ENCODE measurements at regions not wholly inside any gene's neighbourhood (a gene's known extent, or its start where the extent isn't known, plus 50 kb on each side); places are given as distances from the start of the nearest gene placed in this dataset.
"Not testable (repeated sequence)": the region's sequence is repeated elsewhere in the genome, so short reads cannot be mapped to it uniquely, and the experiment has no call there.

DNA sequence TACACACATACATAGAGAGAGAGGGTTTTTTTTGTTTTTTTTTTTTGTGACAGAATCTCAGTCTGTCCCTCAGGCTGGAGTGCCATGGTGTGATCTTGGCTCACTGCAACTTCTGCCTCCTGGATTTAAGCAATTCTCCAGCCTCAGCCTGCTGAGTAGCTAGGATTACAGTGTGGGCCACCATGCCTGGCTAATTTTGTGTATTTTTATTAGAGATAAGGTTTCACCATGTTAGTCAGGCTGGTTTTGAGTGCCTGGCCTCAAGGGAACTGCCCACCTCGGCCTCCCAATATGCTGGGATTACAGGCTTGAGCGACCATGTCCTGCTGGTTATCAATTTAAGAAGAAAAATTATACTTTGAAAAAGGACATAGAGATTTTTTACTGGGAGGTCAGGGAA lies 710.6 kb downstream of the SLC6A15 start:
- CTCF ChIA-PET = no interaction called here
- Mint-ChIP-seq H3K4me3 (no peak overlapping the region), H3K4me1 (no peaks in the 10 kb centered on the region), H3K27me3 (no peaks in the 10 kb centered on the region), H3K27ac (no peak overlapping the region), H3K9me3 (peaks cover 4% of the 10 kb centered on the region), H3K36me3 (ENCODE audit: low read depth) (no peaks in the 10 kb centered on the region)
- DNase-seq = no peak
- POLR2A ChIA-PET = no interaction called here

DNA sequence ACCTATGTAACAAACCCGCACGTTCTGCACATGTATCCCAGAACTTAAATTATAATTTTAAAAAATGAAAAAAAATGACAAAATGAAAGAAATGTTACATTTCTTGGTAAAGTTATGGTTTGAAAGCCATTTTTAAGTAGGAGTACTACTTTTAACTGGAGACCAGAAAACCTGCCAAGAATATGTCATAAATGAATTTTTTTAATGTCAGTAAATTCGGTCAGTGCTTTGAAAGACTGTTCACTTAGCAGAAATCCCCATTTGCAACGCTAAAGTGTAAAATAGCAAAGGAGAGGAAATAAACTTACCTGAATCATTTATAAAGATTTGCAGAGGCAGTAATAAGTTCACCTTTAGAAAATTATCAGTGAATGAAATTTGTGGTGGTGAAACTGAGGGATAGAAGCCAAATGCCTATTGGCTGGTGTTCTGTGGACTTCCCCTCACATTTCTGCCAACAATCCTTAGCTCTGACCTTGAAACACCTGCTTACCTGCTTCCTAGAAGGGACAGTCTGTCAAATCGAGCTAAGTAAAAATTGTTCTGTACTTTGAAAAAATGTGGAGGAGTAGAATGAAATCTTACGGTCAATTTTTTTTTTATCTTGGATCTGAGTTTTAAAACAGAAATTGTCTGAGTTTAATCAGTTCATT lies 714.2 kb downstream of the SLC6A15 start:
- no peaks in the 10 kb centered on the region for H3K36me3 Mint-ChIP-seq (ENCODE audit: low read depth)
- ChIA-PET CTCF (no interaction called here), POLR2A (no interaction called here)
- H3K4me1 Mint-ChIP-seq = no peaks in the 10 kb centered on the region
- H3K4me3 Mint-ChIP-seq = no peak overlapping the region
- no peak for DNase-seq
- H3K9me3 Mint-ChIP-seq = peaks cover 11% of the 10 kb centered on the region
- no peak overlapping the region for H3K27ac Mint-ChIP-seq
- H3K27me3 Mint-ChIP-seq = no peaks in the 10 kb centered on the region

DNA sequence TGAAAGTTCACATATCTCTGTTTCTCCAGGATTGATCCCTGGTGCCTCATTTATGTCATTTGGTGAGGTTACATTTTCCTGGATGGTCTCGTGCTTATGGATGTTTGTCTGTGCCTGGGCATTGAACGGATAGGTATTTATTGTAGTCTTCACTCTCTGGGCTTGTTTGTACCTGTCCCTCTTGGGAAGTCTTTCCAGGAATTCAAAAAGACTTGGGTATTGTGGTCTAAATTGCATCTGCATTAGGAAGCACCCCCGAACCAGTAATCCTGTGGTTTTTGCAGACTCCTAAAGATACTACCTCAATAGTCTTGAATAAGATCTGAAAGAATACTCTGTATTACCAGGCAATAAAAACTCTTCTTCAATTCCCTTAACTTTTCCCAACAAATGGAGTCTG lies 720.8 kb downstream of the SLC6A15 start:
- peaks cover 12% of the 10 kb centered on the region for H3K9me3 Mint-ChIP-seq

GRCh38 chr12:84186433-84186832 lies 726.2 kb downstream of the SLC6A15 start:
- no peak for DNase-seq
- H3K4me1 Mint-ChIP-seq = no peaks in the 10 kb centered on the region
- H3K9me3 Mint-ChIP-seq = peaks cover 8% of the 10 kb centered on the region
- no peak overlapping the region for H3K27ac Mint-ChIP-seq
- H3K36me3 Mint-ChIP-seq (ENCODE audit: low read depth) = no peaks in the 10 kb centered on the region
- H3K4me3 Mint-ChIP-seq = no peak overlapping the region
- POLR2A ChIA-PET = no interaction called here
- CTCF ChIA-PET = no interaction called here
- H3K27me3 Mint-ChIP-seq = no peaks in the 10 kb centered on the region

More for the DNA sequence above, 720.8 kb downstream of the SLC6A15 start:
- Mint-ChIP-seq H3K27me3 (no peaks in the 10 kb centered on the region), H3K36me3 (ENCODE audit: low read depth) (no peaks in the 10 kb centered on the region), H3K27ac (no peak overlapping the region), H3K4me1 (no peaks in the 10 kb centered on the region), H3K4me3 (no peak overlapping the region)
- POLR2A ChIA-PET = no interaction called here
- no peak for DNase-seq
- CTCF ChIA-PET = interaction anchor here (0.6 kb wide), 1 partner anchor 16 kb away, joined by 3 read pairs; no protein-coding TSS in a partner anchor

DNA sequence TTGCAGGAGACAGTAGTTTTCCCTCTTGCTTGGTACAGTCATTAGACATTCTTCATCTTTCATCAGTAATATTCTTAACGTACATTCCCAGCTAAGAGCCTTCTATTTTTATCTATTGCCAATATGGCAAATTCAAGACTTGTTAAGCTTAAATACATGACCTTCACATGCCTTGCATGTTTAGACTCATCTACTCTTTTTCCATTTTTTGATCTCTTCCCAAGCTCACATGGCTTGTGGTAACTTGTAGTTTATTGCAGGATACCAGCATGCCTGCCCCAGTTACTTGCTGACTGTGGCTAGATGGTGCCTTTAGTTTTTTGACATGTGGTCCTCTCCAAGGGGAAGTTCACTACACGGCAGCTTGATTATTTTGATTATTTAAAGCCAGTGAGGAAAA lies 729.0 kb downstream of the SLC6A15 start:
- Mint-ChIP-seq H3K4me1 (no peaks in the 10 kb centered on the region), H3K36me3 (ENCODE audit: low read depth) (no peaks in the 10 kb centered on the region), H3K27ac (no peak overlapping the region), H3K9me3 (peaks cover 6% of the 10 kb centered on the region), H3K4me3 (no peak overlapping the region), H3K27me3 (no peaks in the 10 kb centered on the region)
- DNase-seq = no peak
- CTCF ChIA-PET = no interaction called here
- POLR2A ChIA-PET = no interaction called here

DNA sequence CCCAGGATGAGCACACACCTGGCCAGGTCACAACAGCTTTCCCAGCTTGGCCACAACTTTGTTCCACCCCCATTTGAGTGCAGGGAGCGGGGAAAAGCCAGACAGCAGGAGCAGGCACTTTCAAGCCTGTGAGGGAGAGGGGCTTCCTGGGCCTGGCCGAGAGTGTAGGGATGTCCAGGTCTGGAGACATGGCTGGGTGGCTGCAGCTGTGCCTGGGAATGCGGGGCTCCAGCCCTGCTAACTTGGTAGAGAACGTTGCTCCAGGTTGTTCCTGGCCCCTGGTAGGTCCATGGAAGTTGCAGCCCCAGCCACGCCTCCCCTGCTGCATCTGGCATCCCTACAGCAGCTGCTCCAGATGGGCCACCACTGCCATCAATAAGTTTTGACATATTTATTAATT lies 738.5 kb downstream of the SLC6A15 start:
- H3K4me1 Mint-ChIP-seq = no peaks in the 10 kb centered on the region
- CTCF ChIA-PET = no interaction called here
- POLR2A ChIA-PET = no interaction called here
- H3K4me3 Mint-ChIP-seq = no peak overlapping the region
- no peaks in the 10 kb centered on the region for H3K27me3 Mint-ChIP-seq
- no peaks in the 10 kb centered on the region for H3K9me3 Mint-ChIP-seq
- DNase-seq = no peak
- no peak overlapping the region for H3K27ac Mint-ChIP-seq
- H3K36me3 Mint-ChIP-seq (ENCODE audit: low read depth) = no peaks in the 10 kb centered on the region

GRCh38 chr12:84172823-84173424 lies 739.7 kb downstream of the SLC6A15 start:
- Mint-ChIP-seq H3K4me1 (no peaks in the 10 kb centered on the region), H3K27me3 (no peaks in the 10 kb centered on the region), H3K36me3 (ENCODE audit: low read depth) (no peaks in the 10 kb centered on the region), H3K27ac (no peak overlapping the region), H3K9me3 (no peaks in the 10 kb centered on the region), H3K4me3 (no peak overlapping the region)
- DNase-seq = no peak
- CTCF ChIA-PET = no interaction called here
- POLR2A ChIA-PET = no interaction called here

DNA sequence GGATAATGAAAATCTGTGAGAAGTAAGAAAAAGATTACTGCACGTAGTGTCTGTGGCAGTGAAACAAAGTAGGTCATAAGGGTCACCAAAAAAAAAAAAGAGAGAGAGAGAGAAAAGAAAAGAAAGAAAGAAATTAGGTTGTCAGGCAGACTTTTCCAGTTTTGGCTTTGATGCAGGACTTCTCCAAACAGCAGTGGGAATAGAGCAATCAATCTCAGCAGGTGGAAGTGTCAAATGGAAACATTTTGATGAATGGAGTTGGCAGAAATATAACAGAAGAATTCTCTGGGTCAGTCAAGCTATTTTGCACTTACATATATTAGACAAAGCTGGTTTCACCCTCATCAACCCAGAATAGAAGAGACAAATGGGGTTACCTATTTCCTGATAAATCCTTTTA lies 745.8 kb downstream of the SLC6A15 start:
- Mint-ChIP-seq H3K27me3 (no peaks in the 10 kb centered on the region), H3K4me1 (no peaks in the 10 kb centered on the region), H3K4me3 (no peak overlapping the region), H3K27ac (no peak overlapping the region), H3K36me3 (ENCODE audit: low read depth) (no peaks in the 10 kb centered on the region), H3K9me3 (peaks cover 2% of the 10 kb centered on the region)
- no peak for DNase-seq
- ChIA-PET POLR2A (no interaction called here), CTCF (no interaction called here)

DNA sequence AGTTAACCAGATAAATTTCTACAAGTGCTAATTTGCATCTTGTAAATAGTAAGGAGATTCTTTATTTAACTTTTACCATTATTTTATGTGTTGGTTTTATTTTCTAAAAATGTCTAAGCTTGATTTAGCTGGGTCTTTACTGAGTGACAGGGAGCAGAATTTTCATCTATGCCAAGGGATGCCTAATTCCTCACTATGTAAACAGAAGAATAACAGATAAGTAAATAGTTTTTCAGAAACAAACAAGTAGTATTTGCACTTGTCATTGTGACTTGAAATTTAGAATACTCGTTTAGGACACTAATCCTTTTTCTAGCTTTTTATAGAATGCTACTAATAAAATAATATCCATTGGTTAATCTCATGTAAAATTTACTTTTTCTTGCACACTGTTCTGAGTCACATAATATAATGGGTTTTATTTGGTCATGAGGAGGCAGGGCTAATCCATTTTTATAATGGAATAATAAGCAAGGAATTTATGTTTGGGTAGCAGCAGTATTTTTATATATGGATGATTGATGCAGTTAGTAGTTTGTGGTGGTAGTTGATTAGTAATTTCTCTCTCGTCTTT lies 746.5 kb downstream of the SLC6A15 start:
- ChIA-PET CTCF (no interaction called here), POLR2A (no interaction called here)
- Mint-ChIP-seq H3K27me3 (no peaks in the 10 kb centered on the region), H3K9me3 (peaks cover 2% of the 10 kb centered on the region), H3K4me1 (no peaks in the 10 kb centered on the region), H3K36me3 (ENCODE audit: low read depth) (no peaks in the 10 kb centered on the region), H3K27ac (no peak overlapping the region), H3K4me3 (no peak overlapping the region)
- DNase-seq = no peak

- POLR2A ChIA-PET = no interaction called here
- CTCF ChIA-PET = no interaction called here
- no peak overlapping the region for H3K4me3 Mint-ChIP-seq
These were observed 751.3 kb downstream of the SLC6A15 start for GRCh38 chr12:84161296-84161695.

GRCh38 chr12:84159260-84159659 lies 753.3 kb downstream of the SLC6A15 start:
- POLR2A ChIA-PET = no interaction called here
- H3K36me3 Mint-ChIP-seq (ENCODE audit: low read depth) = no peaks in the 10 kb centered on the region

More at GRCh38 chr12:84161296-84161695, 751.3 kb downstream of the SLC6A15 start:
- H3K27me3 Mint-ChIP-seq = no peaks in the 10 kb centered on the region
- no peaks in the 10 kb centered on the region for H3K9me3 Mint-ChIP-seq
- H3K36me3 Mint-ChIP-seq (ENCODE audit: low read depth) = no peaks in the 10 kb centered on the region
- no peak overlapping the region for H3K27ac Mint-ChIP-seq
- no peaks in the 10 kb centered on the region for H3K4me1 Mint-ChIP-seq
- no peak for DNase-seq

GRCh38 chr12:84157170-84157569 lies 755.4 kb downstream of the SLC6A15 start:
- Mint-ChIP-seq H3K4me1 (no peaks in the 10 kb centered on the region), H3K9me3 (peaks cover 6% of the 10 kb centered on the region), H3K36me3 (ENCODE audit: low read depth) (no peaks in the 10 kb centered on the region), H3K27ac (no peak overlapping the region), H3K27me3 (no peaks in the 10 kb centered on the region), H3K4me3 (no peak overlapping the region)
- POLR2A ChIA-PET = no interaction called here
- CTCF ChIA-PET = no interaction called here
- DNase-seq = no peak

More at GRCh38 chr12:84159260-84159659, 753.3 kb downstream of the SLC6A15 start:
- no peaks in the 10 kb centered on the region for H3K27me3 Mint-ChIP-seq
- no peaks in the 10 kb centered on the region for H3K4me1 Mint-ChIP-seq
- H3K27ac Mint-ChIP-seq = no peak overlapping the region
- CTCF ChIA-PET = no interaction called here
- DNase-seq = no peak
- H3K4me3 Mint-ChIP-seq = no peak overlapping the region
- H3K9me3 Mint-ChIP-seq = no peaks in the 10 kb centered on the region

DNA sequence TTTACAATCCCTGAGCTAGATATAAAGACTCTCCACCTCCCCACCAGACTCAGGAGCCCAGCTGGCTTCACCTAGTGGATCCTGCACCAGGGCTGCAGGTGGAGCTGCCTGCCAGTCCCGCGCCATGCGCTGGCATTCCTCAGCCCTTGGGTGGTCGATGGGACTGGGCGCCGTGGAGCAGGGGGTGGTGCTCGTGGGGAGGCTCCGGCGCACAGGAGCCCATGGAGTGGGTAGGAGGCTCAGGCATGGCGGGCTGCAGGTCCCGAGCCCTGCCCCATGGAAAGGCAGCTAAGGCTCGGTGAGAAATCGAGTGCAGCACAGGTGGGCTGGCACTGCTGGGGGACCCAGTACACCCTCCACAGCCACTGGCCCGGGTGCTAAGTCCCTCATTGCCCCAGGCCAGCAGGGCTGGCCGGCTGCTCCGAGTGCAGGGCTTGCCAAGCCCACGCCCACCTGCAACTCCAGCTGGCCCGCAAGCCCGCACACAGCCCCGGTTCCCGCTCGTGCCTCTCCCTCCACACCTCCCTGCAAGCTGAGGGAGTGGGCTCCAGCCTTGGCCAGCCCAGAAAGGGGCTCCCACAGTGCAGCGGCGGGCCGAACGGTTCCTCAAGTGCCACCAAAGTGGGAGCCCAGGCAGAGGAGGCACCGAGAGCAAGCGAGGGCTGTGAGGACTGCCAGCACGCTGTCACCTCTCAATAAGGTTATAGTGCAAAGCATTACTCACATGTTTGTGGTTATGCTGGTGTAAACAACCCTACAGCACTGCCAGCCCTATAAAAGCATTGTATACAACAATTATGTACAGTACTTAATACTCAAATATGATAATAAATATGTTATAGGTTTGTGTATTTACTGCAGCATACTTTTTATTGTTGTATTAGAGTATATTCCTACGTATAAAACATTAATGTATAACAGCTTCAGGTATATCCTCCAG lies 757.3 kb downstream of the SLC6A15 start:
- H3K36me3 Mint-ChIP-seq (ENCODE audit: low read depth); DNase-seq; H3K9me3 Mint-ChIP-seq; H3K27ac Mint-ChIP-seq; POLR2A ChIA-PET; H3K4me1 Mint-ChIP-seq; H3K4me3 Mint-ChIP-seq; CTCF ChIA-PET; H3K27me3 Mint-ChIP-seq: not testable (repeated sequence)

All from activated CD4-positive, alpha-beta memory T cell treated with anti-CD3 and anti-CD28 coated beads, Interleukin-2, amount 10 ng/mL, durations not matched to agents 7 days and 5 days (primary cell).